GM12865 (cell line): ENCODE measurements at regions not wholly inside any gene's neighbourhood (a gene's known extent, or its start where the extent isn't known, plus 50 kb on each side); places are given as distances from the start of the nearest gene placed in this dataset.

Experiments
- DNase-seq: peaks from one replicate; pipeline ENCODE4 v3.0.0; 2010; ENCODE audit warnings: low read depth
- H3K4me3 ChIP-seq: 2 replicates; pipeline ENCODE4 v1.5.1; 2011; ENCODE audit warnings: mild to moderate bottlenecking, low read depth, low read length, control low read depth
- TF ChIP-seq, protein P1 (sequence below): IDR thresholded peaks from 2 replicates; pipeline ENCODE4 v1.5.1; 2011; ENCODE audit warnings: low read length, control low read depth, low read depth, inconsistent platforms; ENCODE audit not compliant: insufficient read depth; ENCODE audit errors: missing control alignments

DNA sequence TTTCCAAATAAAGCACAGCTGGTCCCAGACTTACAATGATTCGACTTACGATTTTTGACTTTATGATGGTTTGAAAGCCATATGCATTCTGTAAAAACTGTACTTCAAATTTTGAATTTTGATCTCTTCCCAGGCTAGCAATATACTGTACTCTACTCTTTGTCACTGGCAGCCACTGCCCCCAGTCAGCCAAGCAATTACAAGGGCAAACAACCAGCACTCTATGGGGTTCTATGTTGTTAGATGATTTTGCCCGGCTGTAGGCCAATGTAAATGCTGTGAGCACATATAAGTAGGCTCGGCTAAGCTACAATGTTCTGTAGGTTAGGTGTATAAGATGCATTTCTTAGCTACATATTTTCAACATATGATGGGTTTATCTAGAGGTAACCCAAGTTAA is 217.3 kb downstream of the RAB38 start:
- DNase-seq: no peak
- H3K4me3 ChIP-seq: no peak overlapping the region
- TF ChIP-seq, protein P1, sequence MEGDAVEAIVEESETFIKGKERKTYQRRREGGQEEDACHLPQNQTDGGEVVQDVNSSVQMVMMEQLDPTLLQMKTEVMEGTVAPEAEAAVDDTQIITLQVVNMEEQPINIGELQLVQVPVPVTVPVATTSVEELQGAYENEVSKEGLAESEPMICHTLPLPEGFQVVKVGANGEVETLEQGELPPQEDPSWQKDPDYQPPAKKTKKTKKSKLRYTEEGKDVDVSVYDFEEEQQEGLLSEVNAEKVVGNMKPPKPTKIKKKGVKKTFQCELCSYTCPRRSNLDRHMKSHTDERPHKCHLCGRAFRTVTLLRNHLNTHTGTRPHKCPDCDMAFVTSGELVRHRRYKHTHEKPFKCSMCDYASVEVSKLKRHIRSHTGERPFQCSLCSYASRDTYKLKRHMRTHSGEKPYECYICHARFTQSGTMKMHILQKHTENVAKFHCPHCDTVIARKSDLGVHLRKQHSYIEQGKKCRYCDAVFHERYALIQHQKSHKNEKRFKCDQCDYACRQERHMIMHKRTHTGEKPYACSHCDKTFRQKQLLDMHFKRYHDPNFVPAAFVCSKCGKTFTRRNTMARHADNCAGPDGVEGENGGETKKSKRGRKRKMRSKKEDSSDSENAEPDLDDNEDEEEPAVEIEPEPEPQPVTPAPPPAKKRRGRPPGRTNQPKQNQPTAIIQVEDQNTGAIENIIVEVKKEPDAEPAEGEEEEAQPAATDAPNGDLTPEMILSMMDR: no peak

DNA sequence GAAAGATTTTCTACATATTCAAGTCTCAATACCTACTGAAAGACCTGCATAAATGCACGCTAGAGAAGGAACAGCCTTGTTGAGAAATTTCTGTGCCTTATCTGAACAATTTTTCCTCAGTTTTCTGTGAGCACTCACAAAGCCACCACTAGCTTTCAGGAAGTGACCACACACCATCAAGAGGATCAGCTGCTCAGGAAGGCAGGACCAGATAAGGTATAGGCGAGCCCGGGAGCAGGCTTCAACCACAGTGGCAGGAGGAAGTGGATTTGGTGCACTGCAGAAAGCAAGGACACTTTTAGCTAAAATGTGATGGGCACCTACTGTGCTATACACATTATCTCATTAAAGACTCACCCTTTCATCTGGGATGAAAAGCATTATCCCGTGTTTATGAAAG is 220.8 kb downstream of the RAB38 start:
- no peak for DNase-seq
- TF ChIP-seq, protein P1: no peak
- H3K4me3 ChIP-seq: no peak overlapping the region

DNA sequence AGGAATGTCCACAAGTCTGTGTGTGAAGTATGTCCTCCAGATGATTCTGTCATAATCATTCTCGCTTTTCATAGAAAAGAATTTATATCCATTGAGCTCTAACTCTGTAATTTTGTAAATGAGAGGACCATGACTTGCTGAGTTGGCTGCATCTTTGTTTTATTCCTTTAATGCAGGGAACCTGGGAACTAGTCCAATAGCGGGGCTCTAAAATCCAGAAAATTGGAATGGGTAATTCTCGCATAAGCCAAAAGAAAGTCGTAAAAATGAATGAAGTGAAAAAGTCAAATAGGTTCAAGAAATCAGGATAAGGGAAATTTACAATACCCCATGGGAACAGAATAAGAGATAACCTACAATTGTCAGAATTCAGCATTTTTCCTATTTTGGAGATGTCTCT is 232.5 kb downstream of the RAB38 start:
- no peak for DNase-seq
- H3K4me3 ChIP-seq: no peak overlapping the region
- TF ChIP-seq, protein P1: no peak

DNA sequence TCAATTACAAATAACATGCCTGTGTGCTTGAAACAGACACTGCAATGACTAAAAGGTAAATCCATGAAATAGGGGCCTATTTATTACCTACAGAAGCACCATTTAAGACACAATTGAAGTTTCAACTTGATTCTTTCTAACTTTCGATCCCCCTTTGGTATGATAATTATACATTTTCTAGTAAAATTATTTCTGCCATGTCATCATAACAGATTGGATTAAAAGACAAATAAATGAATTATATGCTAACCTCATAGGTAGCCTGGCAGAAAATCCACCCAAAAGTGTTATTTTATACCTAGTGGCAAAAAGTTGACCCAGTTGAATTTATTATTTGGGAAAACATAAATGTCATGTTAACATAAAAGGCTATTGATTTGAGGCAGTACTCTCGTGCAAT is 241.1 kb downstream of the RAB38 start:
- TF ChIP-seq, protein P1: no peak
- no peak for DNase-seq
- H3K4me3 ChIP-seq: no peak overlapping the region

DNA sequence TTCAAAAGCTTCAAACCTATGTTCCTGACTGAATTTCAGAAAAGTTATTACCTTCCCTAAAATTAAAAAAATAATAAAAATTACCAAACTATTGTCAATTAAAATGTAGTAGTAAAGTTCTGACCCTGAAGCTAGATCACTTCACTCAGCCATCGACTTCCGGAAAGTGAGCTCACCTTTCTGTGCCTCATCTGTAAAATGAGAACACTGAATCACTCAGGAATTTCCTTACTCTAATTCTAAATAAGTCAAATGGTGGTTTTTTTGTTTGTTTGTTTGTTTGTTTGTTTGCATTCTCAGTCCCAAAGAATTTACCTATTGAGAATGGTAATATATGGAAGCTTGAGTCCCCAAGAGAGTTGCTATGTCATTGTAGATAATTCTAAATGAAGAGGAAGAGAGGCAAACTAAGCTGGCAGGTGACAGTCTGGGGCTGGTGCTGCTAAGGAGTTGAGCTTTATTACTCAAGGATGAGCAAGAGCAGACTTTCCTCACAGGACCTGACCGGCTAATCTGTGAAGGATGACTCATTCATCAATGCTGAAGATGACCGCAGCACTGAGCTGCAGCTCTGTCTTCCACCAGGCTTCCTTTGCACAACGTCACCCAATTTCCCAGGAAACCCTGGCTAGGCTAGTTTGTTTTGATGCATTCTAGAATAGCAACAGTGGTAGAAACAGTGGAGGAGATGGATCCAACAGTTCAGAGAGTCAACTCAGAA is 248.8 kb downstream of the RAB38 start:
- DNase-seq: no peak
- TF ChIP-seq, protein P1: no peak
- no peak overlapping the region for H3K4me3 ChIP-seq

DNA sequence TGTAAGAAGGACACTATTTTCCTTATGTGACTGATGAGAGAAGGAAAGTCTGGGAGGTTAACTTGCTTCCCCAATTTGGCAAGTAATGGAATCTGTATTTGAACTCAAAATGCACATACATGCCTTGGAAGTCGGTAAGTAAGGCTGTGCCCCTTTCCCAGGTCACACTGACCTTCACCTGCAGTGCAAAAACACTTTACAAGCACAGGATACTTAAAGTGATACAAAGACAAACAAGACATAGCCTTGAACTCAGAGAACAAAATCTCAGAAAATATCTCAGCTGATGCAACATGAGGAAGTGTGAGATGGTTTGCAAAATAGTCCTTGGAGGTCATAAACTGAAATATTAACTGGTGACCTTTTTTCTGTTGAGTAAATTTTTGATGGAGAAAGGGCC is 251.1 kb downstream of the RAB38 start:
- no peak overlapping the region for H3K4me3 ChIP-seq
- TF ChIP-seq, protein P1: no peak
- no peak for DNase-seq

DNA sequence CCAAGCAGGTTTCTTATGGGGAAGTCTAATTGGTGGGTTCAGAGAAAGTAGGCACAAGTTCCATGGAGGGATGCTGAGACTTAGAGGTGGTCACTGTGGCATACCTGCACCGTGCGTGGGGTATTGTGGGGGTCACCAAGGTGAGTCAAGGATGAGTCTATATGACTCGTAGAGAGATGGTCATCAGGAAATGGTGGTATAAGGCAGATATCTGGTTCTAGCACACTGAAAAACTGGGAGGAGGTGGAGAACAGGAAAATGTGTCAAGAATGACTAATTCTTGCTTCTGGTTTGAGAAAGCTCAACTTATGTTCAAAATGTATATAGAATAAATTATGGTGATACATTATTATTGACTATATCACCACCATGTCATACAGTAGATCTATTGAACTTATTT is 258.1 kb downstream of the RAB38 start:
- no peak overlapping the region for H3K4me3 ChIP-seq
- TF ChIP-seq, protein P1: no peak
- DNase-seq: no peak
